HCT116 (cell line): ENCODE measurements at regions not wholly inside any gene's neighbourhood (a gene's known extent, or its start where the extent isn't known, plus 50 kb on each side); places are given as distances from the start of the nearest gene placed in this dataset.

Experiments used
- CEBPB ChIP-seq: IDR thresholded peaks from 2 replicates; pipeline ENCODE4 v1.6.1; 2012; ENCODE audit warnings: low read depth
- EZH2 ChIP-seq: fragments of 200-600 bp; sonication (generic); IDR thresholded peaks from 2 replicates; pipeline ENCODE4 v1.6.1; 2017; ENCODE audit warnings: antibody characterized with exemption, mixed run types
- EZH2phosphoT487 ChIP-seq: fragments of 200-600 bp; IDR thresholded peaks from 2 replicates; pipeline ENCODE4 v1.6.1; 2018; ENCODE audit warnings: antibody characterized with exemption, borderline replicate concordance
- FOSL1 ChIP-seq: IDR thresholded peaks from 2 replicates; pipeline ENCODE4 v1.6.1; 2012; ENCODE audit warnings: low read depth
- JUND ChIP-seq: IDR thresholded peaks from 2 replicates; pipeline ENCODE4 v1.6.1; 2012
- POLR2A ChIP-seq: IDR thresholded peaks from 2 replicates; pipeline ENCODE4 v1.7.0; 2011; ENCODE audit warnings: borderline replicate concordance; ENCODE audit not compliant: insufficient read depth, insufficient read length; ENCODE audit errors: extremely low read depth
- POLR2AphosphoS5 ChIP-seq: IDR thresholded peaks from 2 replicates; pipeline ENCODE4 v1.6.1; 2011; ENCODE audit warnings: mild to moderate bottlenecking, low read depth, low read length, moderate library complexity
- RAD21 ChIP-seq: IDR thresholded peaks from 2 replicates; pipeline ENCODE4 v1.6.1; 2012; ENCODE audit warnings: low read depth, mild to moderate bottlenecking
- SIN3A ChIP-seq: IDR thresholded peaks from 2 replicates; pipeline ENCODE4 v1.6.1; 2012; ENCODE audit warnings: low read depth
- ZNF274 ChIP-seq: fragments of 200-500 bp; sonication (Bioruptor generic); IDR thresholded peaks from 2 replicates; pipeline ENCODE4 v1.6.1; 2014; ENCODE audit warnings: mild to moderate bottlenecking, low read depth, low read length, inconsistent platforms
- TF ChIP-seq, protein P1 (sequence below): IDR thresholded peaks from 2 replicates; pipeline ENCODE4 v1.6.1; 2012; ENCODE audit warnings: low read depth
- TF ChIP-seq, protein P2 (sequence below), 3 experiments: fragments of 200-600 bp in 1 of 3; sonication (generic) in 1 of 3; IDR thresholded peaks in 2 of 3; conservative IDR thresholded peaks in 1 of 3; 2 replicates each; pipeline ENCODE4 v1.5.1; 2012 to 2017; ENCODE audit warnings: low read depth in 2 of 3, low read length in 2 of 3, antibody characterized with exemption in 1 of 3, borderline replicate concordance in 1 of 3, control low read depth in 1 of 3, mild to moderate bottlenecking in 1 of 3, mixed read lengths in 1 of 3, mixed run types in 1 of 3, moderate library complexity in 1 of 3; ENCODE audit not compliant: insufficient read depth in 1 of 3
- TF ChIP-seq, protein P3 (sequence below): IDR thresholded peaks from 2 replicates; pipeline ENCODE4 v1.6.1; 2011; ENCODE audit warnings: mild to moderate bottlenecking, low read length, moderate library complexity; ENCODE audit not compliant: insufficient replicate concordance; ENCODE audit errors: extremely low read depth
- TF ChIP-seq, protein P4 (sequence below): IDR thresholded peaks from 2 replicates; pipeline ENCODE4 v1.6.1; 2012

DNA sequence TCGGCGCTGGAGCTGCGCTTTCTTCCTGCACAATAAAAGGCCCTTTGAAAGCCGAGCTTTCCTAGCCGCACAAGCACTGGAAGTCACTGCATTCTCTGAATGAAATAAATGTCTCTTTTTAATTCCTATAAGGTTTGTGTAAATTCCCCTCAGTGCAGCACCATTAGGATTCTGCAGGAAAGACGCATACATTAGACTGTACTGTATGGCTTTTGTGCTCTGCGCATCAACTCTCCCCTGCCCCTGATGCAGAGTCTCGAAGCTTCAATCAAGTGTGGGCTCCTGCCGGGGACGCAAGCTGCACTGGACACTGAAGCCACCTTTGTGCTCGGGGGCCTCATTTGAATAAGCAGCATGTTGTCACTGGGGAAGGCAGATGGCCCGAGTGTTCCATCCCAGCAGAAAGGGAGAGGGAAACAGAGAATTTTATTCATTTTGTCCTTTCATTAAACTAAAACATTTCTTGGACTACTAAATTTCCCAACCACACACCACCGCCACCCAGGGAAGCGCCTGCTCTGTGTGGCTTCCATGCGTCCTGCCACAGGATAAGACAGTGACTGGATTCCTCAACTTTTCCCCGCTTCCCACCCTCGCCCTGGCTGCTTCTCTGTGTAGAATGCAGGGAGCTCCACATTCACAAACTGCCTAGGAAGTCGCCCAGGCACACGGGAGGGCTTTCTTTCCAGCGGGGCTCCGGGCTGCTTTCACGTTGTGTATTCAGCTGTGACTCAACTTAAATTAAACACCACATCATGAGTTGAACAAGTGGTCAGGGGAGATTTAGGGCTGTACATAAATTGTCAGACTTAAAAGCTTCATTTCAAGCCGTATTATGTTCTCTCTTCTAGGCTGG, 635.4 kb downstream of the IRX1 start:
- TF ChIP-seq, protein P1, sequence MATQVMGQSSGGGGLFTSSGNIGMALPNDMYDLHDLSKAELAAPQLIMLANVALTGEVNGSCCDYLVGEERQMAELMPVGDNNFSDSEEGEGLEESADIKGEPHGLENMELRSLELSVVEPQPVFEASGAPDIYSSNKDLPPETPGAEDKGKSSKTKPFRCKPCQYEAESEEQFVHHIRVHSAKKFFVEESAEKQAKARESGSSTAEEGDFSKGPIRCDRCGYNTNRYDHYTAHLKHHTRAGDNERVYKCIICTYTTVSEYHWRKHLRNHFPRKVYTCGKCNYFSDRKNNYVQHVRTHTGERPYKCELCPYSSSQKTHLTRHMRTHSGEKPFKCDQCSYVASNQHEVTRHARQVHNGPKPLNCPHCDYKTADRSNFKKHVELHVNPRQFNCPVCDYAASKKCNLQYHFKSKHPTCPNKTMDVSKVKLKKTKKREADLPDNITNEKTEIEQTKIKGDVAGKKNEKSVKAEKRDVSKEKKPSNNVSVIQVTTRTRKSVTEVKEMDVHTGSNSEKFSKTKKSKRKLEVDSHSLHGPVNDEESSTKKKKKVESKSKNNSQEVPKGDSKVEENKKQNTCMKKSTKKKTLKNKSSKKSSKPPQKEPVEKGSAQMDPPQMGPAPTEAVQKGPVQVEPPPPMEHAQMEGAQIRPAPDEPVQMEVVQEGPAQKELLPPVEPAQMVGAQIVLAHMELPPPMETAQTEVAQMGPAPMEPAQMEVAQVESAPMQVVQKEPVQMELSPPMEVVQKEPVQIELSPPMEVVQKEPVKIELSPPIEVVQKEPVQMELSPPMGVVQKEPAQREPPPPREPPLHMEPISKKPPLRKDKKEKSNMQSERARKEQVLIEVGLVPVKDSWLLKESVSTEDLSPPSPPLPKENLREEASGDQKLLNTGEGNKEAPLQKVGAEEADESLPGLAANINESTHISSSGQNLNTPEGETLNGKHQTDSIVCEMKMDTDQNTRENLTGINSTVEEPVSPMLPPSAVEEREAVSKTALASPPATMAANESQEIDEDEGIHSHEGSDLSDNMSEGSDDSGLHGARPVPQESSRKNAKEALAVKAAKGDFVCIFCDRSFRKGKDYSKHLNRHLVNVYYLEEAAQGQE: no peak
- TF ChIP-seq EZH2phosphoT487 (no peak), POLR2A (no peak), POLR2AphosphoS5 (no peak), RAD21 (no peak), SIN3A (no peak), CEBPB (no peak), FOSL1 (no peak), JUND (no peak), ZNF274 (no peak), EZH2 (no peak)
- TF ChIP-seq, protein P2, sequence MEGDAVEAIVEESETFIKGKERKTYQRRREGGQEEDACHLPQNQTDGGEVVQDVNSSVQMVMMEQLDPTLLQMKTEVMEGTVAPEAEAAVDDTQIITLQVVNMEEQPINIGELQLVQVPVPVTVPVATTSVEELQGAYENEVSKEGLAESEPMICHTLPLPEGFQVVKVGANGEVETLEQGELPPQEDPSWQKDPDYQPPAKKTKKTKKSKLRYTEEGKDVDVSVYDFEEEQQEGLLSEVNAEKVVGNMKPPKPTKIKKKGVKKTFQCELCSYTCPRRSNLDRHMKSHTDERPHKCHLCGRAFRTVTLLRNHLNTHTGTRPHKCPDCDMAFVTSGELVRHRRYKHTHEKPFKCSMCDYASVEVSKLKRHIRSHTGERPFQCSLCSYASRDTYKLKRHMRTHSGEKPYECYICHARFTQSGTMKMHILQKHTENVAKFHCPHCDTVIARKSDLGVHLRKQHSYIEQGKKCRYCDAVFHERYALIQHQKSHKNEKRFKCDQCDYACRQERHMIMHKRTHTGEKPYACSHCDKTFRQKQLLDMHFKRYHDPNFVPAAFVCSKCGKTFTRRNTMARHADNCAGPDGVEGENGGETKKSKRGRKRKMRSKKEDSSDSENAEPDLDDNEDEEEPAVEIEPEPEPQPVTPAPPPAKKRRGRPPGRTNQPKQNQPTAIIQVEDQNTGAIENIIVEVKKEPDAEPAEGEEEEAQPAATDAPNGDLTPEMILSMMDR (IDR thresholded peaks at IDR 0.05 in 2 of 3, conservative IDR thresholded peaks at IDR 0.05 in 1 of 3; ENCODE audit: borderline replicate concordance in 1 of 3, insufficient read depth in 1 of 3, low read depth in 2 of 3, low read length in 2 of 3): no peak
- TF ChIP-seq, protein P3, sequence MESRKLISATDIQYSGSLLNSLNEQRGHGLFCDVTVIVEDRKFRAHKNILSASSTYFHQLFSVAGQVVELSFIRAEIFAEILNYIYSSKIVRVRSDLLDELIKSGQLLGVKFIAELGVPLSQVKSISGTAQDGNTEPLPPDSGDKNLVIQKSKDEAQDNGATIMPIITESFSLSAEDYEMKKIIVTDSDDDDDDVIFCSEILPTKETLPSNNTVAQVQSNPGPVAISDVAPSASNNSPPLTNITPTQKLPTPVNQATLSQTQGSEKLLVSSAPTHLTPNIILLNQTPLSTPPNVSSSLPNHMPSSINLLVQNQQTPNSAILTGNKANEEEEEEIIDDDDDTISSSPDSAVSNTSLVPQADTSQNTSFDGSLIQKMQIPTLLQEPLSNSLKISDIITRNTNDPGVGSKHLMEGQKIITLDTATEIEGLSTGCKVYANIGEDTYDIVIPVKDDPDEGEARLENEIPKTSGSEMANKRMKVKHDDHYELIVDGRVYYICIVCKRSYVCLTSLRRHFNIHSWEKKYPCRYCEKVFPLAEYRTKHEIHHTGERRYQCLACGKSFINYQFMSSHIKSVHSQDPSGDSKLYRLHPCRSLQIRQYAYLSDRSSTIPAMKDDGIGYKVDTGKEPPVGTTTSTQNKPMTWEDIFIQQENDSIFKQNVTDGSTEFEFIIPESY: no peak
- TF ChIP-seq, protein P4, sequence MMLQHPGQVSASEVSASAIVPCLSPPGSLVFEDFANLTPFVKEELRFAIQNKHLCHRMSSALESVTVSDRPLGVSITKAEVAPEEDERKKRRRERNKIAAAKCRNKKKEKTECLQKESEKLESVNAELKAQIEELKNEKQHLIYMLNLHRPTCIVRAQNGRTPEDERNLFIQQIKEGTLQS: no peak
